ENCODE measurements at regions not wholly inside any gene's neighbourhood (a gene's known extent, or its start where the extent isn't known, plus 50 kb on each side); places are given as distances from the start of the nearest gene placed in this dataset.

DNA sequence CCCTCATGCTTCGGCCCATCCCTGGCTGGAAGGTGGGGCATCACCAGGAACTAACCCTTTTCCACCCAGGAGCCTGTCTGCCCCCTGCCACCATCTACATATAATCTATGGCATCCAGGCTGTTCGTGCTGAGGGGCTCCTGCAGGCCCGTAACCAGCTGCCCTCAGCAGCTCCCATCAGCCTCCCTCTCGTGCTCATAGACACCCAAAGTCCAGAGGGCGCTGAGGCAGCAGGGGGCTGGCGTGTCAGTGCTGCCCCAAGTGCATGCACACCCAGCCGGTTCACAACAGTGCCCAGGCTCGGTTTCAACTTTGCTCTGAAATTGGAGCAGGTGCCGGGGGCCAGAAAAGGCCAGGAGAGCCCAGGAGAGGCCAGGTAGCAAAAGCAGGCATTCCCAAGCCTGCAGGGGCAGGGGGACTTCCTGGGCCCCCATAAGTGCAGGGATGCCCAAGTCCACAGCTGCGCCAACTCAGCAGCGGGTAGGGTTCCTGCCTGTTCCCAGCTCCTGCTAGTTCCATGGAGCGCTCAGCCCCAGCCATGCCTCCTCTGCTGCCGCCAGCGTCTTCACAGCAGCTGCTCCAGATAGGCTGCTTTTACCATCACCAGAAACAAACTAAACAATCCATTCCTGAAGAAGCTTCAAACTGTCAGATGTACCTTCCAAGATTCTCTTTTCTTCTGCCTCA, 558.2 kb upstream of the GNPDA2 start:
- no TSS peak for BruUV-seq (replicated peaks)
- peaks cover 3% of the 10 kb centered on the region for H3K9me3 ChIP-seq (replicated peaks; ENCODE audit: control insufficient read depth, insufficient read depth, low read length)
- TF ChIP-seq JUN (IDR thresholded peaks at IDR 0.05; ENCODE audit: borderline replicate concordance, insufficient read depth, insufficient read length, low read depth) (no peak), GATA2 (IDR thresholded peaks at IDR 0.05; ENCODE audit: insufficient read depth, insufficient read length, low read depth, low read length) (no peak), EZH2 (IDR thresholded peaks at IDR 0.05; ENCODE audit: borderline replicate concordance, low read depth, low read length, severe bottlenecking) (no peak), POLR2A (IDR thresholded peaks at IDR 0.05; ENCODE audit: low read depth, low read length) (no peak)
- TF ChIP-seq, protein P1, sequence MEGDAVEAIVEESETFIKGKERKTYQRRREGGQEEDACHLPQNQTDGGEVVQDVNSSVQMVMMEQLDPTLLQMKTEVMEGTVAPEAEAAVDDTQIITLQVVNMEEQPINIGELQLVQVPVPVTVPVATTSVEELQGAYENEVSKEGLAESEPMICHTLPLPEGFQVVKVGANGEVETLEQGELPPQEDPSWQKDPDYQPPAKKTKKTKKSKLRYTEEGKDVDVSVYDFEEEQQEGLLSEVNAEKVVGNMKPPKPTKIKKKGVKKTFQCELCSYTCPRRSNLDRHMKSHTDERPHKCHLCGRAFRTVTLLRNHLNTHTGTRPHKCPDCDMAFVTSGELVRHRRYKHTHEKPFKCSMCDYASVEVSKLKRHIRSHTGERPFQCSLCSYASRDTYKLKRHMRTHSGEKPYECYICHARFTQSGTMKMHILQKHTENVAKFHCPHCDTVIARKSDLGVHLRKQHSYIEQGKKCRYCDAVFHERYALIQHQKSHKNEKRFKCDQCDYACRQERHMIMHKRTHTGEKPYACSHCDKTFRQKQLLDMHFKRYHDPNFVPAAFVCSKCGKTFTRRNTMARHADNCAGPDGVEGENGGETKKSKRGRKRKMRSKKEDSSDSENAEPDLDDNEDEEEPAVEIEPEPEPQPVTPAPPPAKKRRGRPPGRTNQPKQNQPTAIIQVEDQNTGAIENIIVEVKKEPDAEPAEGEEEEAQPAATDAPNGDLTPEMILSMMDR (IDR thresholded peaks at IDR 0.05; ENCODE audit: extremely low read depth in 1 of 2, insufficient read depth in 1 of 2, low read depth in 1 of 2, low read length in 2 of 2) = no peak
- H3K36me3 ChIP-seq (ENCODE audit: control insufficient read depth in 2 of 2, extremely low read depth in 1 of 2, insufficient read depth in 2 of 2, low read length in 2 of 2) = no peaks in the 10 kb centered on the region
- no peak overlapping the region for H3K27ac ChIP-seq (ENCODE audit: insufficient read depth, low read depth, low read length)
- POLR2A ChIA-PET = no interaction called here
- H4K20me1 ChIP-seq (replicated peaks; ENCODE audit: control insufficient read depth, extremely low read depth, insufficient read depth, low read length) = no peaks in the 10 kb centered on the region
- no peak overlapping the region for H3K4me3 ChIP-seq (replicated peaks in 1 of 3; ENCODE audit: insufficient read depth in 1 of 3, low read depth in 1 of 3, low read length in 3 of 3)
- no peak overlapping the region for H3K4me2 ChIP-seq (ENCODE audit: insufficient read depth, low read length)
- no peak for FAIRE-seq
- H3K9ac ChIP-seq (replicated peaks; ENCODE audit: extremely low read depth, insufficient read depth, low read length) = no peak overlapping the region
- no peaks in the 10 kb centered on the region for H3K27me3 ChIP-seq (ENCODE audit: control insufficient read depth in 2 of 2, insufficient read depth in 2 of 2, low read length in 2 of 2)
- CTCF ChIA-PET = no interaction called here
- H3K9me1 ChIP-seq (replicated peaks; ENCODE audit: control insufficient read depth, extremely low read depth, insufficient read depth, low read length) = no peaks in the 10 kb centered on the region
- no peak for DNase-seq (ENCODE audit: low read depth, low spot score)
- H2AFZ ChIP-seq (ENCODE audit: low read depth, low read length) = no peak overlapping the region
- dilution Hi-C loops (cut with MboI; ENCODE audit: extremely low pct_ligation_motif_present, low sequenced_read_pairs) (no loop called here), intact Hi-C loops (cut with micrococcal nuclease) (no loop called here)
- no peaks in the 10 kb centered on the region for H3K4me1 ChIP-seq (ENCODE audit: control insufficient read depth, extremely low read depth, insufficient read depth, low read length)
- no peaks in the 10 kb centered on the region for H3K79me2 ChIP-seq (ENCODE audit: control insufficient read depth, insufficient read depth, low read length)

DNA sequence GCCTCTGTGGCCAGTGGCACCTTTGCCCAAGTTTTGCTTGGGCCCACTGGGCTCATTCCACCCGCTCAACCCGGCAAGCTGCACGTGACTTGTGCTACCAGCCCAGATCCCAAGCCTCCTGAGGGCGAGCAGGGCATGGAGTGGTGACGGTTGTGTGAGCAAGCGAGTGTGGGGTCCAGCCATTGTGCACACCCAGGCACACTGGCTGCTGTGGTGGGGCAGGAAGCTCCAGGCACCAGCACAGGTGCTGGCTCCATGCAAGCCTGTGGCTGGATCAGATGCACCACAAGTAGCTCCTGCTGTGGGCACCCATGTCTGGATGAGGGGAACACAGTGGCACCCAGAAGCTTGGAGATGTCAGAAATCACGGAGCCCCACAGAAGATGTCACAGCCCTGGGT, 557.0 kb upstream of the GNPDA2 start:
- dilution Hi-C loops (cut with MboI; ENCODE audit: extremely low pct_ligation_motif_present, low sequenced_read_pairs) (no loop called here), intact Hi-C loops (cut with micrococcal nuclease) (no loop called here)
- BruUV-seq (replicated peaks) = no TSS peak
- peaks cover 3% of the 10 kb centered on the region for H3K9me3 ChIP-seq (replicated peaks; ENCODE audit: control insufficient read depth, insufficient read depth, low read length)
- no peak for DNase-seq (ENCODE audit: low read depth, low spot score)
- no peak overlapping the region for H3K9ac ChIP-seq (replicated peaks; ENCODE audit: extremely low read depth, insufficient read depth, low read length)
- no peaks in the 10 kb centered on the region for H3K79me2 ChIP-seq (ENCODE audit: control insufficient read depth, insufficient read depth, low read length)
- CTCF ChIA-PET = no interaction called here
- FAIRE-seq = no peak
- H2AFZ ChIP-seq (ENCODE audit: low read depth, low read length) = no peak overlapping the region
- H3K4me2 ChIP-seq (ENCODE audit: insufficient read depth, low read length) = no peak overlapping the region
- H3K4me1 ChIP-seq (ENCODE audit: control insufficient read depth, extremely low read depth, insufficient read depth, low read length) = no peaks in the 10 kb centered on the region
- POLR2A ChIA-PET = no interaction called here
- TF ChIP-seq EZH2 (IDR thresholded peaks at IDR 0.05; ENCODE audit: borderline replicate concordance, low read depth, low read length, severe bottlenecking) (no peak), MYC (IDR thresholded peaks at IDR 0.05; ENCODE audit: low read depth, low read length) (no peak), FOS (IDR thresholded peaks at IDR 0.05; ENCODE audit: borderline replicate concordance, insufficient read depth, low read length) (no peak), POLR2AphosphoS5 (IDR thresholded peaks at IDR 0.05; ENCODE audit: insufficient read depth, low read depth, low read length) (no peak), JUN (IDR thresholded peaks at IDR 0.05; ENCODE audit: borderline replicate concordance, insufficient read depth, insufficient read length, low read depth) (no peak), POLR2A (IDR thresholded peaks at IDR 0.05; ENCODE audit: low read depth, low read length) (no peak), GATA2 (IDR thresholded peaks at IDR 0.05; ENCODE audit: insufficient read depth, insufficient read length, low read depth, low read length) (no peak)
- TF ChIP-seq, protein P1 (IDR thresholded peaks at IDR 0.05; ENCODE audit: extremely low read depth in 1 of 2, insufficient read depth in 1 of 2, low read depth in 1 of 2, low read length in 2 of 2) = no peak
- TF ChIP-seq, protein P2, sequence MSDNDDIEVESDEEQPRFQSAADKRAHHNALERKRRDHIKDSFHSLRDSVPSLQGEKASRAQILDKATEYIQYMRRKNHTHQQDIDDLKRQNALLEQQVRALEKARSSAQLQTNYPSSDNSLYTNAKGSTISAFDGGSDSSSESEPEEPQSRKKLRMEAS (IDR thresholded peaks at IDR 0.05; ENCODE audit: insufficient read depth, insufficient read length) = no peak
- H3K4me3 ChIP-seq (replicated peaks in 1 of 3; ENCODE audit: insufficient read depth in 1 of 3, low read depth in 1 of 3, low read length in 3 of 3) = no peak overlapping the region
- H3K36me3 ChIP-seq (ENCODE audit: control insufficient read depth in 2 of 2, extremely low read depth in 1 of 2, insufficient read depth in 2 of 2, low read length in 2 of 2) = no peaks in the 10 kb centered on the region
- H3K27ac ChIP-seq (ENCODE audit: insufficient read depth, low read depth, low read length) = no peak overlapping the region
- no peaks in the 10 kb centered on the region for H3K9me1 ChIP-seq (replicated peaks; ENCODE audit: control insufficient read depth, extremely low read depth, insufficient read depth, low read length)
- H4K20me1 ChIP-seq (replicated peaks; ENCODE audit: control insufficient read depth, extremely low read depth, insufficient read depth, low read length) = no peaks in the 10 kb centered on the region
- no peaks in the 10 kb centered on the region for H3K27me3 ChIP-seq (ENCODE audit: control insufficient read depth in 2 of 2, insufficient read depth in 2 of 2, low read length in 2 of 2)

Data from endothelial cell of umbilical vein (primary cell).